ENCODE measurements at regions not wholly inside any gene's neighbourhood (a gene's known extent, or its start where the extent isn't known, plus 50 kb on each side); places are given as distances from the start of the nearest gene placed in this dataset.
"Not testable (repeated sequence)": the region's sequence is repeated elsewhere in the genome, so short reads cannot be mapped to it uniquely, and the experiment has no call there.

- peak; percentile 52 for DNase-seq (ENCODE audit: low spot score)
Measured at GRCh38 chr16:9647981-9648701, 534.1 kb downstream of the GRIN2A start.

GRCh38 chr16:9650284-9650683 lies 531.9 kb downstream of the GRIN2A start:
- DNase-seq (ENCODE audit: low spot score): no peak

- DNase-seq (ENCODE audit: low spot score): no peak
Measured at GRCh38 chr16:9655051-9655450, 527.2 kb downstream of the GRIN2A start.

GRCh38 chr16:9657641-9658040 lies 524.6 kb downstream of the GRIN2A start:
- DNase-seq (ENCODE audit: low spot score): no peak

GRCh38 chr16:9658164-9658563 lies 524.1 kb downstream of the GRIN2A start:
- no peak for DNase-seq (ENCODE audit: low spot score)

- no peak for DNase-seq (ENCODE audit: low spot score)
Measured at GRCh38 chr16:9658586-9658985, 523.6 kb downstream of the GRIN2A start.

- DNase-seq (ENCODE audit: low spot score): no peak
Measured at GRCh38 chr16:9660898-9661297, 521.3 kb downstream of the GRIN2A start.

GRCh38 chr16:9661336-9662017 lies 520.8 kb downstream of the GRIN2A start:
- DNase-seq (ENCODE audit: low spot score): no peak

GRCh38 chr16:9663588-9663987 lies 518.6 kb downstream of the GRIN2A start:
- DNase-seq (ENCODE audit: low spot score): no peak

GRCh38 chr16:9665851-9666271 lies 516.4 kb downstream of the GRIN2A start:
- DNase-seq (ENCODE audit: low spot score): no peak

GRCh38 chr16:9666834-9667480 lies 515.3 kb downstream of the GRIN2A start:
- no peak for DNase-seq (ENCODE audit: low spot score)

- no peak for DNase-seq (ENCODE audit: low spot score)
Measured at GRCh38 chr16:9670033-9670432, 512.2 kb downstream of the GRIN2A start.

- not testable (repeated sequence) for DNase-seq (ENCODE audit: low spot score)
Measured at GRCh38 chr16:9670616-9671015, 511.6 kb downstream of the GRIN2A start.

- DNase-seq (ENCODE audit: low spot score): not testable (repeated sequence)
Measured at GRCh38 chr16:9676560-9677300, 505.5 kb downstream of the GRIN2A start.

- DNase-seq (ENCODE audit: low spot score): no peak
Measured at GRCh38 chr16:9677301-9677653, 505.0 kb downstream of the GRIN2A start.

- DNase-seq (ENCODE audit: low spot score): no peak
Measured at GRCh38 chr16:9679213-9679767, 502.9 kb downstream of the GRIN2A start.

GRCh38 chr16:9680019-9680655 lies 502.1 kb downstream of the GRIN2A start:
- no peak for DNase-seq (ENCODE audit: low spot score)

- no peak for DNase-seq (ENCODE audit: low spot score)
Measured at GRCh38 chr16:9680968-9681367, 501.3 kb downstream of the GRIN2A start.

GRCh38 chr16:9681508-9681907 lies 500.7 kb downstream of the GRIN2A start:
- no peak for DNase-seq (ENCODE audit: low spot score)

GRCh38 chr16:9682320-9682719 lies 499.9 kb downstream of the GRIN2A start:
- no peak for DNase-seq (ENCODE audit: low spot score)

- no peak for DNase-seq (ENCODE audit: low spot score)
Measured at GRCh38 chr16:9683677-9684076, 498.6 kb downstream of the GRIN2A start.

Data from COLO829 (cell line).